Femur (tissue), 1 donor: ENCODE measurements at regions not wholly inside any gene's neighbourhood (a gene's known extent, or its start where the extent isn't known, plus 50 kb on each side); places are given as distances from the start of the nearest gene placed in this dataset.
"Not testable (repeated sequence)": the region's sequence is repeated elsewhere in the genome, so short reads cannot be mapped to it uniquely, and the experiment has no call there.

Source experiments
- DNase-seq: peaks from one replicate; pipeline ENCODE4 v3.0.0-alpha.2; 2017

GRCh38 chr17:36823850-36824677 is 113.2 kb upstream of the LHX1 start:
- DNase-seq: no peak

- no peak for DNase-seq
Measured at GRCh38 chr17:36824678-36825101, 112.6 kb upstream of the LHX1 start.

DNA sequence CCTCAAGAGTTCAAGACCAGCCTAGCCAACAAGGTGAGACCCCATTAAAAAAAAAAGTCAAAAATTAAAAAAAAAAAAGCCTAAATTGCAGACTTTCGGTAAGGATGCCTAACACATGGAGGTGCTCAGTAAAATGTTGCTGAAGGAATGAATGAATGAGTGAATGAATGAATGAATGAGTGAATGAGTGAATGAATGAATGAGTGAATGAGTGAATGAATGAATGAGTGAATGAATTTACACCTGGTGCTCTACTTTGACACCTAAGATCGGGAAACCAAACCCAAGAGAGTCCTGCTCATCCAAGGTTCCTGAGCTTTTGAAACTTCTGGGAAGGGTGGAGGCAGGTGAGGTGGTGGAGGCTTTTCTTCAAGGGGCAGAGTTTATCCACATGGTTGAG is 112.2 kb upstream of the LHX1 start:
- no peak for DNase-seq

GRCh38 chr17:36825521-36825920 is 111.8 kb upstream of the LHX1 start:
- DNase-seq: no peak

DNA sequence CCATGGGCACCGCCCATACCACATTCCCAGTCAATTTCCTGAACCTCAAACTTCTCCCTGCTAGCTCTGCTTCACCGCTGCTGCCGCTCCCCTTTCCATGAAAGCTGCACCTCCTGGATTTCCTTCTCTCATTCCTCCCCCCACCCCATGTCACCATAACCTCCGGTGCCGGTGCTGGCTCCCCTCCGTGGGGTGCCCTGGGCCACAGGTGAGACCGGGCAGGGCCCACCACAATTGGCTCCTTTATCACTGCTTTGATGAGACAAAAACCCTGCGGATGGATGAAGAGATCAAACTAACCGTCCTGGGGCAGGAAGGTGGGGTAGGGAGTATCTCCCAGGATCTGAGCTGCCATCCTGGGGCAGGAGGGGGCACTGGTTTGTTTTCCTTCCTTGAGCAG is 111.3 kb upstream of the LHX1 start:
- no peak for DNase-seq

DNA sequence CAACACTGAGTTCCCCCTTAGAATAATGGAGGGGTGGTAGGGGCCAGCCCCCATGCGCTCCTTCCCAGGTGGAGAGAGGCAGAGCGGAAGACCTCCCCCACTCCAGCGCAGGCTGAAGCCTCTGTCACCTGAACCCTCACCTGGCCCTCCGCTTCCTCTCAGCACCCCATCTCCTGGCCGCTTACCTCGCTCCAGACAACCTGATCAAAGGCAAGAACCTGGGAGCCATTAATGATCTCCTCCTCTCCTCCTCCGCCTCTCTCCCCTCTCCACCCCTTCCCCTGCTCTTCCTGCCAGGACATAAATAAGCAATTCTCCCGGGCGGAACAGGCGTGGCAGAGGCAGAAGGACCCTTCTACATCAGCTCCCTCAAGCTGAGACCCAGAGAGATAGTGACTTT is 110.2 kb upstream of the LHX1 start:
- DNase-seq: no peak

DNA sequence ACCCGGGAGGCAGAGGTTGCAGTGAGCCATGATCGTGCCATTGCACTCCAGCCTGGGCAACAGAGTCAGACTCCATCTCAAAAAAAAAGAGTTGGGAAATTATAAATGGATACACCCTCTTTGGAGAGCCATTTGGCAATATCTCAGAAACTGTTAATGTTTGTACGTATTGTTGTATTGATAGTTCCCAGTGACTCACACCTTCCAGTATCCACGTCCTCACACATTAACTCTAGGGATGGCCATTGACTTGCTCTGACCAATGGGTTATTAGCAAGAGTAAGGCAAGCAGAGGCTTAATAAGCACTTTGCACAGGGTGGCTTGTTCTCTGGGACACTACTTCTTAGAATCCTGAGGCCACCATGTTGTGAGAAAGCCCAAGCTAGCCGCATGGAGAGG is 107.6 kb upstream of the LHX1 start:
- no peak for DNase-seq

- DNase-seq: no peak
Measured at GRCh38 chr17:36833279-36833678, 104.0 kb upstream of the LHX1 start.

DNA sequence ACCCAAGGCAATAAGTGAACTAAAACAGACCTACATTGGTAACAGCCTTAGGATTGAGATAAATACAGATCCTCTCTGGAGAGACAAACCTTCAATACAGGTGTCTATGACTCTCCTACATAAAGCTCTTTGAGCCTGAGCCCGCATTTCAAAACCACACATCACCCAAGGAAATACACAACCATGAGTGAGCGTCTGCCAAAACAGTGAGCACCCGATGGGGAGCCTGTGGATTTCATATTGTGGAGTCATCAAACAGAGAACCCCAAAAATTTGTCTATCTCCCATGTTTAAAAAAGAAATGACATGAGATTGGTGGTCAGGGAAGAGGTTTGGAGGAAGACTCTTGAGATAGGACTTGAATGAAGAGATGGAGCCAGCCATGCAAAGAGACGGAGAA is 102.2 kb upstream of the LHX1 start:
- DNase-seq: no peak

DNA sequence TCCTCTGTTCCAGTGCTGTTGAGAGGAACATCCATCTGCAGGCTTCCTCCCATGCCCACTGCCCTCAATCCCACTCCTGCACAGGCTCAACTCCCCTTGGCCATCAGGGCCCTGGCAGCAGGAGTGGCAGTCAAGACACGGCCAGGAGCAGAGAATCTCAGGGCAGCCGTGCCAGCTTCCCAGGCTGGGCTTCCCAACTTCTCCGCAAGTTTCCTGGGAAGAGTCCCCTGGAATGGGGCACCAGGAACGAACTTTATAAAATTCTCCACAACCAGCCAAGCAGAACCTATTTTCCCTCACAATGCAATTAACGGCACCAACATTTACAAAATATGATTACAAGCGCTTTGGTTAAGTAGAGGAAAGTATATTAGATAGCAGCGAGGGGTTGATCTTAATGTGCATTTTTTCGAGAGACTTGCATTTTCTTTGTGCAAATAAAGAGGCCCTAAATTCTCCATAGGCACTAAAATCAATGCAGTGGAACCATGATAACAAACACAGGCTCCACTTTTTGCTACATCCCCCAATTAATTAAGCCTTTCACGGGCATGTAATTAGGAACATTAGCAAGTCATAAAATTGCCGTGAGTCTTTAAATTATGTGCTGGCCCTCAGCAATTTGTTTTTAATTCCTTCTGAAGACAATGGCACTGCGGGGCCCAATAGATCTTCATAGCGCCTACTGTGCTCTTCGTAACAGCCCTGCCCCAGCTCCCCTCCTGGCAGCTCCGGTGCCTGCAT is 99.9 kb upstream of the LHX1 start:
- no peak for DNase-seq

DNA sequence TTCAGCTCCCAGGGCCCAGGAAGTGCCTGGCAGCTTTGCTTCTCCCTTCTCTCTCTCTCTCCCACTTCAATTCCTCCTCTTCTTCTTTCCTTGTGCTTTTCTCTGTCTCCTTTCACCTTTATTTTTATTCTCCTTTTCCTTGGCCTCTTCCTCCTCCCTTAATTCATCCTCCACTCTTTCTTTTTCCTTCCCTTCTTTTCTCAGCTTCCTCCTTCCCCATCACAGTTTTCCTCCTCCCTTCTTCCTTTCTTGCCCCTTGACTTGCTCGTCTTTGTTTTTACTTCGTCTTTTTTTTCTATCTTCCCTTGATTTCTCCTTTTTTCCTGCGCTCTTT is 99.4 kb upstream of the LHX1 start:
- DNase-seq: no peak

DNA sequence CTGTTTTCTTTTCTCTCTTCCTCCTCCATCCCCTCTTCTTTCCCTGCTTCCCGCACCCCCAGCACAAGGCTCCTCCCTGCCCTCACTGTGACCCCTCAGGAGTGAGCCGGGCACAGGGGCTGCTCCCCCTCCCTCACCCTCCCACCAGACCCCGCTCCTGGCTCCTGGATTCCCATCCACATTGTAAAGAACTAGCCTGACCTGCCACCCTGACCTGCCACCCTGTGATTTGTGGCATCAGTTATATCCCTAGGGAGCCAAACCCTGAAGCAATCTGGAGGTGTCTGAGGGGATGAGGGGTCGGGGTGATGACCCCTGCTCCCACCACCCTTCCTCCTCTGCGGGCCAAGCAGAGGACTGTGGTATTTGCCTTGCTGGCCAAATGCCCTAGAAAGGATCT is 98.0 kb upstream of the LHX1 start:
- DNase-seq: no peak

DNA sequence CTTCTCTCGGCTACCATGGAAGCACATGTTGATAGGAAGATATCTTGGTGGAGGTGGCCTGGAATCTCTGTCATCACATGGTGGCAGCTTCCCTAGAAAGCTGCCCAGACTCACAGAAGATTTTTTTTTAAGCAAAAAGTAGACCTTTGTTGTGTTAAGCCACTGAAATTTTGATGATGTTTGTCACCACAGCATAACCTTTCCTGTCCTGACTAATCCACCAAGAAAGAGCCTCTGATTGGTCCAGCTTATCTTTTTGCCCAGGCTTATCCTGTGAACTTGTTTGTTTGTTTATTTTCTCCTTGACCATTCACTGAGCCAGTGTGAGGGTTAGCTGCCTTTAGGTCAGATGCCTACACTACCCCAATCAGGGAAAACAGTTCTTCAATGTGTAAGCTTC is 96.5 kb upstream of the LHX1 start:
- no peak for DNase-seq

- DNase-seq: no peak
Measured at GRCh38 chr17:36842231-36842819, 95.0 kb upstream of the LHX1 start.

DNA sequence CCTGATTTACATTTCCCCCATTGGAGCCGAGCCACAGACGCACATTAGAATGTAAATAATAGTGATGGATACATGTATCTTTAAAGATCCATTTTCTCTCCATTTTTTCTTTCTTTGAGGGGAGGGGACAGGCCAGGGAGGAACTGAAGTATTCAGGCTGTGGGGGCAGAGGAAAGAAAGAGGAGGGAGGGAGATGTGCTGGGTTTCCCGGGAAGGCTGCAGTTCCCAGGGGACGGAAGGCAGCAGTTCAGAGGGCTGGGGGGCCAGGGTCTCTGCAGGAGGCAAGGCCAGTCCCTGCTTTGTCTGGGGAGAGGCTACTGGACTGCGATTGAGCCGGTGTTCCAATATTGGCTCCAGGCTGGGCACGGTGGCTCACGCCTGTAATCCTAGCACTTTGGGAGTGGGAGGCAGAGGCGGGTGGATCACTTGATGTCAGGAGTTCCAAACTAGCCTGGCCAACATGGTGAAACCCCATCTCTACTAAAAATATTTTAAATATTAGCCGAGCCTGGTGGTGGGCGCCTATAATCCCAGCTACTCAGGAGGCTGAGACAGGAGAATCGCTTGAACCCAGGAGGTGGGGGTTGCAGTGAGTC is 94.2 kb upstream of the LHX1 start:
- no peak for DNase-seq

GRCh38 chr17:36844013-36844412 is 93.3 kb upstream of the LHX1 start:
- DNase-seq: no peak

GRCh38 chr17:36844601-36845000 is 92.7 kb upstream of the LHX1 start:
- DNase-seq: no peak

- DNase-seq: no peak
Measured at GRCh38 chr17:36845916-36846315, 91.4 kb upstream of the LHX1 start.

DNA sequence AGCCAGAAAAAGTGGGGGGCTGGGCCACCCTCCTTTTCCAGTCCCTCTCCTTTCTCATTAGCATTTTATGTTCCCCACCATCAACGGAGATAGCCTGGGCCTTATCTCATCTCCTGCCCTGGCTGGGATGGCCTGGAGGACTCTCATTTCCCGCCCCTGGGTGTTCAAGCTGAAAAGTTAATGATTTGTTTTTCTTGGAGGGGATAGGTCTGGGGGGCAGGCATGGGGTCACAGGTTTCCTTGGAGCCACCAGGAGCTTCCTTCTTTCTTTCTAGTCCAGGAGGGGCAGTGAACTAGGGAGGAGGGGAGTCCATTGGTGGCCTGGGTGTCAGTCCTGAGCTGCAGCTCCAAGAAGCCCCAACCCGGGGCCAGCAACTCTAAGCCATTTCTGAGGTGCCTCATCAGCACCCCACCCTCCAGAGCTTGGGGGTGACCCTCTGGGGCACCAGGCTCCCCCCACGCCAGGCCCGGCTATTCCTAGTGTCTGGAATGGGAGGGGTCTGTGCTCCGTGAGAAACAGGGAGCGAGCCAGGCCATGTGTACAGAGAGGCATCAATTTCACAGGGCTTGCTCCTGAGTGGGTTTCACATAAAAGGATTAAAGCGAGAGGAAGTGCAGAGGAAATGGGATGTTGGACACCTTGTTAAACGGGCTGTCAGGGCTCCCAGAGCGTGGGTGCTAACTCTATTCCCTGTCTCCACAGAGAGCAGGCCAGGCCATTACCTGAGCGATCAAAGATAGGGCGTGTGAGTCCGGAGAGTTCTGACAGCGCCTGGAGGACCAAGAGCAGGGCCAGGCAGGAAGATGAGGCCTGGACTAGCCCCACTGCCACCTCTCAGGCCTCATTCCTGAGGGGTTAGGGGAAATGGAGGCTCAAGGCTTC is 90.6 kb upstream of the LHX1 start:
- DNase-seq: no peak

GRCh38 chr17:36848008-36848902 is 89.0 kb upstream of the LHX1 start:
- no peak for DNase-seq

DNA sequence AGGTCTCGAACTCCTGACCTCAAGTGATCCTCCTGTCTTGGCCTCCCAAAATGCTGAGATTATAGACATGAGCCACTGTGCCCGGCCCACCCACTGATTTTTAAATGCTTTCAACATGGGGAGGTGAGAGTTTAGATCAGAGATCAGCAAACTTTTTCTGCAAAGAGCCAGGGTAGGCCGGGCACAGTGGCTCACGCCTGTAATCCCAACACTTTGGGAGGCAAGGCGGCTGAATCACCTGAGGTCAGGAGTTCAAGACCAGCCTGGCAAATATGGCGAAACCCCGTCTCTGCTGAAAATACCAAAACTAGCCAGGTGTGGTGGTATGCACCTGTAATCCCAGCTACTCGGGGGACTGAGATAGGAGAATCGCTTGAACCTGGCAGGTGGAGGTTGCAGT is 88.3 kb upstream of the LHX1 start:
- not testable (repeated sequence) for DNase-seq

DNA sequence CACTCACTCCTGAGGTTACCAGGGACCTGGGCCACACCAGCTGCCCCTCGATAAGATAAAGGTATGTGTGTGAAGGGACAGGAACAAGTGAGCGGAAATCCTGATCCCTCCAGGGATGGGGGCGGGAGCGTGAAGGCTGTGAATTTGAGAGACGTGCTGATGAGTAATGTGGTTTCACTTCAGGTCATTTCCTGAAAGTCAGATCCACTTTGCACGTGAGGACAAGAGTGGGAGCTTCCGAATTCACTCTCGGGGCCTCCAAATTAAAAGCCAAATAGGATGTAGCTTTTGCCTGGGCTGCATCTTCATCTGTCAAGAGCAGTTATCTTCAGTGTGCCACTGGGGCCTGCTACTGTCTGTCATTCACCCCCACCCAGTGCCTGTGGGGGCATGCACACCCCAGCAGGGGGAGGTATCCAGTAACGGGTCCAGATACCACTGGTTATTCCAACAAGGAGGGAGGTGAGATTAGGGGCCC is 87.4 kb upstream of the LHX1 start:
- DNase-seq: no peak
